Fibroblast of lung (primary cell): ENCODE measurements at regions not wholly inside any gene's neighbourhood (a gene's known extent, or its start where the extent isn't known, plus 50 kb on each side); places are given as distances from the start of the nearest gene placed in this dataset.

Experiments
- DNase-seq, 2 donors: peaks; one replicate each; pipeline versions ENCODE4 v3.0.0 to v3.0.0-alpha.2; 2010; ENCODE audit warnings: low read depth in 2 of 2
- H2AFZ ChIP-seq: 2 replicates; pipeline ENCODE4 v1.5.1; 2012; ENCODE audit warnings: low read length, control low read depth, inconsistent platforms
- H3K27ac ChIP-seq: 2 replicates; pipeline ENCODE4 v1.5.1; 2011; ENCODE audit warnings: low read length, control low read depth; ENCODE audit not compliant: insufficient read depth
- H3K27me3 ChIP-seq: 2 replicates; pipeline ENCODE4 v1.5.1; 2011; ENCODE audit warnings: mild to moderate bottlenecking, low read length; ENCODE audit not compliant: control insufficient read depth, insufficient read depth
- H3K36me3 ChIP-seq: 2 replicates; pipeline ENCODE4 v1.5.1; 2011; ENCODE audit warnings: low read length; ENCODE audit not compliant: control insufficient read depth, insufficient read depth
- H3K4me1 ChIP-seq: 2 replicates; pipeline ENCODE4 v1.5.1; 2011; ENCODE audit warnings: low read length; ENCODE audit not compliant: control insufficient read depth, insufficient read depth; ENCODE audit errors: extremely low read depth
- H3K4me2 ChIP-seq: 2 replicates; pipeline ENCODE4 v1.5.1; 2011; ENCODE audit warnings: low read length, control low read depth; ENCODE audit not compliant: insufficient read depth; ENCODE audit errors: extremely low read depth
- H3K4me3 ChIP-seq, 4 experiments: fragments of 200-600 bp in 1 of 4; sonication (generic) in 1 of 4; replicated peaks in 1 of 4; 2 replicates each; pipeline ENCODE4 v1.5.1; 2011 to 2016; ENCODE audit warnings: low read length in 4 of 4, low read depth in 3 of 4, mild to moderate bottlenecking in 3 of 4, control low read depth in 2 of 4, inconsistent platforms in 1 of 4, mixed read lengths in 1 of 4; ENCODE audit not compliant: insufficient read depth in 1 of 4; ENCODE audit errors: control extremely low read depth in 1 of 4
- H3K79me2 ChIP-seq: 2 replicates; pipeline ENCODE4 v1.5.1; 2012; ENCODE audit warnings: mild to moderate bottlenecking, low read length, inconsistent platforms; ENCODE audit not compliant: control insufficient read depth, insufficient read depth
- H3K9ac ChIP-seq: 2 replicates; pipeline ENCODE4 v1.5.1; 2011; ENCODE audit warnings: mild to moderate bottlenecking, low read length, control low read depth; ENCODE audit not compliant: insufficient read depth
- H3K9me3 ChIP-seq: 2 replicates; pipeline ENCODE4 v1.5.1; 2012; ENCODE audit warnings: low read depth, low read length; ENCODE audit not compliant: control insufficient read depth, insufficient read depth
- H4K20me1 ChIP-seq: 2 replicates; pipeline ENCODE4 v1.5.1; 2011; ENCODE audit warnings: low read length; ENCODE audit not compliant: control insufficient read depth, insufficient read depth; ENCODE audit errors: extremely low read depth
- EZH2 ChIP-seq: IDR thresholded peaks from 2 replicates; pipeline ENCODE4 v1.5.1; 2012; ENCODE audit warnings: low read length, control low read depth, mild to moderate bottlenecking; ENCODE audit errors: missing control alignments
- TF ChIP-seq, protein P1 (sequence below), 2 donors: IDR thresholded peaks in 1 of 2; conservative IDR thresholded peaks in 1 of 2; 1 replicate in 1 of 2; 2 replicates in 1 of 2; pipeline ENCODE4 v1.5.1; 2011 to 2012; ENCODE audit warnings: low read length in 2 of 2, control low read depth in 1 of 2, inconsistent platforms in 1 of 2, low read depth in 1 of 2, mild to moderate bottlenecking in 1 of 2

DNA sequence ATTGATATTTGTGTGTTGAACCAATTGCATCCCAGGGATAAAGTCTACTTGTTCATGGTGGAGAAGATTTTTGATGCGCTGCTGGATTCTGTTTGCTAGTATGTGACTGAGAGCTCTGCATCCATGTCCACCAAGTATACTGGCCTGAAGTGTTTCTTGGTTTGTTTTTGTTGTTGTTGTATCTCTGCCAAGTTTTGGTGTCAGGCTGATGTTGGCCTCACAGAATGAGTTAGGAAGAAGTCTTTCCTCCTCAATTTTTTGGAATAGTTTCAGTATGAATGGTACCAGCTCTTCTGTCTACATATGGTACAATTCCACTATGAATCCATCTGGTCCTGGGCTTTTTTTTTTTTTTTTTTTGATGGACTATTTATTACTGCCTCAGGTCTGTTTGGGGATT lies 50.9 kb upstream of the OSTN start:
- no peak for DNase-seq
- H3K4me3 ChIP-seq: no peak overlapping the region
- no peak for TF ChIP-seq EZH2
- TF ChIP-seq, protein P1, sequence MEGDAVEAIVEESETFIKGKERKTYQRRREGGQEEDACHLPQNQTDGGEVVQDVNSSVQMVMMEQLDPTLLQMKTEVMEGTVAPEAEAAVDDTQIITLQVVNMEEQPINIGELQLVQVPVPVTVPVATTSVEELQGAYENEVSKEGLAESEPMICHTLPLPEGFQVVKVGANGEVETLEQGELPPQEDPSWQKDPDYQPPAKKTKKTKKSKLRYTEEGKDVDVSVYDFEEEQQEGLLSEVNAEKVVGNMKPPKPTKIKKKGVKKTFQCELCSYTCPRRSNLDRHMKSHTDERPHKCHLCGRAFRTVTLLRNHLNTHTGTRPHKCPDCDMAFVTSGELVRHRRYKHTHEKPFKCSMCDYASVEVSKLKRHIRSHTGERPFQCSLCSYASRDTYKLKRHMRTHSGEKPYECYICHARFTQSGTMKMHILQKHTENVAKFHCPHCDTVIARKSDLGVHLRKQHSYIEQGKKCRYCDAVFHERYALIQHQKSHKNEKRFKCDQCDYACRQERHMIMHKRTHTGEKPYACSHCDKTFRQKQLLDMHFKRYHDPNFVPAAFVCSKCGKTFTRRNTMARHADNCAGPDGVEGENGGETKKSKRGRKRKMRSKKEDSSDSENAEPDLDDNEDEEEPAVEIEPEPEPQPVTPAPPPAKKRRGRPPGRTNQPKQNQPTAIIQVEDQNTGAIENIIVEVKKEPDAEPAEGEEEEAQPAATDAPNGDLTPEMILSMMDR (conservative IDR thresholded peaks at IDR 0.05 in 1 of 2, IDR thresholded peaks at IDR 0.05 in 1 of 2; ENCODE audit: low read depth in 1 of 2, low read length in 2 of 2): no peak
- H3K4me1 ChIP-seq: peaks cover 1% of the 10 kb centered on the region
- no peaks in the 10 kb centered on the region for H3K27me3 ChIP-seq
- H3K27ac ChIP-seq: no peak overlapping the region
- no peaks in the 10 kb centered on the region for H3K36me3 ChIP-seq
- no peak overlapping the region for H3K4me2 ChIP-seq
- H2AFZ ChIP-seq: no peak overlapping the region
- H3K79me2 ChIP-seq: no peaks in the 10 kb centered on the region
- H4K20me1 ChIP-seq: no peaks in the 10 kb centered on the region
- H3K9me3 ChIP-seq: no peaks in the 10 kb centered on the region
- no peak overlapping the region for H3K9ac ChIP-seq

DNA sequence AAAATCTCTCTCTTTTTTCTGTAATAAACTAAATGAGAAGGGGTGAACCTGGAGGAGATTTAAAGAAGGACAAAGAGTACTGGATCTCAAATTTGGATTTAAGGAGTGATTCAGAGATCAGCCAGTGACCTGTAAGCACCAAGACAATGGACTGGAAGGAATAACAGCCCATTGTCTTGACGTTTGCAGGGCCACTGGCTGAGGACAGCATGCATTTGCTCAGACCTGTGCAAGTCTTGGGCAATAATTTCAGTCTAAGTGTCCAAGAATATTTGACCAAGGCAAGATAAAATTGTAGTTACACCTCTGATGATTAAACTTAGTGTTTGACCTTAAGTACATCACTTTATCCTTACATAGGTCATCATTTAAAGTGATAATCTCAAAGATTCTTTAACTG lies 55.8 kb upstream of the OSTN start:
- H3K27me3 ChIP-seq: no peaks in the 10 kb centered on the region
- no peak overlapping the region for H3K4me3 ChIP-seq
- H3K4me1 ChIP-seq: peaks cover 2% of the 10 kb centered on the region
- H3K36me3 ChIP-seq: no peaks in the 10 kb centered on the region
- H3K27ac ChIP-seq: no peak overlapping the region
- TF ChIP-seq EZH2: no peak
- H3K79me2 ChIP-seq: no peaks in the 10 kb centered on the region
- no peak overlapping the region for H2AFZ ChIP-seq
- no peak for DNase-seq
- H3K9me3 ChIP-seq: no peaks in the 10 kb centered on the region
- no peaks in the 10 kb centered on the region for H4K20me1 ChIP-seq
- no peak overlapping the region for H3K9ac ChIP-seq
- no peak overlapping the region for H3K4me2 ChIP-seq

DNA sequence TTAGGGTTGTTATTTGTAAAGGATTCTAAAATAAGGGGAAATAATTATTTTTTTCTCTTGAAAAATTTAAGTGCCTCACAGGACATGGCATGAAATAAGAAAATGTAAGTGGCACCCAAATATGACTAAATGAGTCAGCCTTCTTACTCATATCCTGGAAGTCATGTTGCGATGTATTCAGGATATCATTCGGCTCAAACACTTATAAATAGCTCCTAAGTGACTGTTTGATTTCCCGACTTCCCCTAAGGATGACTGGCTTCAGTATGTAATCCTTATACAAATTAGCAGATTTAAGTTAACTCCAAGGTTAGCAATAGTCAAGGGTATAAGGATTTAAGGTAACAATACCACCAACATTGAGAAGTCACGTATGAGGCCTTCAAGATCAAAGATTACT lies 57.3 kb upstream of the OSTN start:
- H3K27ac ChIP-seq: peak overlapping the region; percentile 54
- peak overlapping the region; percentile 32 for H2AFZ ChIP-seq
- no peaks in the 10 kb centered on the region for H3K27me3 ChIP-seq
- H3K79me2 ChIP-seq: no peaks in the 10 kb centered on the region
- peak; percentile 83 to 85 for DNase-seq
- H3K36me3 ChIP-seq: no peaks in the 10 kb centered on the region
- no peak for TF ChIP-seq EZH2
- TF ChIP-seq, protein P1 (conservative IDR thresholded peaks at IDR 0.05 in 1 of 2, IDR thresholded peaks at IDR 0.05 in 1 of 2; ENCODE audit: low read depth in 1 of 2, low read length in 2 of 2): no peak
- H4K20me1 ChIP-seq: no peaks in the 10 kb centered on the region
- no peak overlapping the region for H3K4me3 ChIP-seq
- peaks cover 2% of the 10 kb centered on the region for H3K4me1 ChIP-seq
- no peak overlapping the region for H3K4me2 ChIP-seq
- H3K9me3 ChIP-seq: no peaks in the 10 kb centered on the region
- H3K9ac ChIP-seq: no peak overlapping the region

DNA sequence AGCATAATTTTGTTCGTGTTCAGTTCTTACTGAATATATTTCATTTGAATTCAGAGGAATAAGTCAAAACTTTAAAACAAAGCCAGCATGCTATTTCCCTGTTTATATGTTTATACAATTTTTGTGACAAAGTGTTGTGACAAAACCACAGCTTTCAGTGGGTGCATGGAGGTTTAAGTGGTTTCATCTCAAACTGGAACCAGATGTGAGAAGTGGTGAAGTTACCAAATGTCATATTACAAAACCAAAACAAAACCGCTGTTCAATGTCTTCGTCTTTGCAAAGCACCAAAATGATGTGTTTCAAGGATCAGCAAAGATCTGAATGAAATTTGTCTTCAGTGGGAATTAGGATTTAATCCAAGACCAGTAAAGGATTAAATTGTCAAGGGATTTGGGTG lies 59.3 kb upstream of the OSTN start:
- Histone ChIP-seq H3K27me3 (no peaks in the 10 kb centered on the region), H3K9me3 (no peaks in the 10 kb centered on the region), H3K27ac (no peak overlapping the region), H3K79me2 (no peaks in the 10 kb centered on the region), H4K20me1 (no peaks in the 10 kb centered on the region), H3K36me3 (no peaks in the 10 kb centered on the region), H2AFZ (no peak overlapping the region), H3K9ac (no peak overlapping the region), H3K4me1 (peaks cover 2% of the 10 kb centered on the region), H3K4me3 (no peak overlapping the region), H3K4me2 (no peak overlapping the region)
- DNase-seq: peak in 1 of 2 donors; percentile 14
- TF ChIP-seq, protein P1 (conservative IDR thresholded peaks at IDR 0.05 in 1 of 2, IDR thresholded peaks at IDR 0.05 in 1 of 2; ENCODE audit: low read depth in 1 of 2, low read length in 2 of 2): no peak
- TF ChIP-seq EZH2: no peak
